Prostate gland (tissue), 2 donors: ENCODE measurements at regions not wholly inside any gene's neighbourhood (a gene's known extent, or its start where the extent isn't known, plus 50 kb on each side); places are given as distances from the start of the nearest gene placed in this dataset.

Experiments used
- POLR2AphosphoS5 ChIP-seq: sonication (generic); formaldehyde crosslinking; IDR thresholded peaks from one replicate; pipeline ENCODE4 v1.6.1; 2017; ENCODE audit warnings: antibody characterized with exemption
- TF ChIP-seq, protein P1 (sequence below), 4 experiments: fragments of 200-600 bp in 2 of 4; fragments of 450-650 bp in 2 of 4; sonication (generic) in 2 of 4; IDR thresholded peaks; 1 replicate in 3 of 4; 2 replicates in 1 of 4; pipeline ENCODE4 v1.5.1; 2016 to 2019; ENCODE audit warnings: antibody characterized with exemption in 4 of 4, mild to moderate bottlenecking in 2 of 4, moderate library complexity in 2 of 4

DNA sequence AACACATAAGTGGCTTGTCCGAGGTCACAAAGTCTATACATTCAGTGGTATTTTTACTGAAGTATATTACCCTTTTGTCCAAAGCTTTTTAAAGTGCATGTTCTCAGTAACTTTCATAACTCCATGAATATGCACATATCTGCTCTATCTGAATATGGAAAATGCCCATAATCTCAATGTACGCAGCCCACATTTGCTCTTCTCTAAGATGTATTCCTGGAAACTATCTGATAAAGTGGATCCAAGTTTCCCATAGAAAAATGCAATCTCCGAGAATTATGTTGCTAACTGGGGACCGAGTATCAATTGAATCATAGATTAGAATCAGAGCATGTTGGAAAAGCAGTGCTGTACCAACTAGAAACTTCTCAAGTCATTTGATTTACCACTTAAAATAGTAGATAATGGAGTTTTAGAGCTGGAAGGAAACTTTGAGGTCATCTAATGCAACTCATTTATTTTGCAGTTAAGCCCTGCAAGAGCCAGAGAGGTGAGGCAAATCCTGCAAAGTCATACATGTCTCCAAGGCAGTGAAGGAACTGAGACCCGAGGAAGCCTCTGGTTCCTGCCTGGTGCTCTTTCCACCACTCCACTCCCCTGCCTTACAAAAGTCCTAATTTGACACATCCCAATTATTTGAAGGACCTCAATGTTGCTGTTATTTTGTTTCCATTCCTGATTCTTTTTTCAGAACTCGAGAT, 69.4 kb downstream of the CYCS start:
- no peak for TF ChIP-seq POLR2AphosphoS5
- TF ChIP-seq, protein P1, sequence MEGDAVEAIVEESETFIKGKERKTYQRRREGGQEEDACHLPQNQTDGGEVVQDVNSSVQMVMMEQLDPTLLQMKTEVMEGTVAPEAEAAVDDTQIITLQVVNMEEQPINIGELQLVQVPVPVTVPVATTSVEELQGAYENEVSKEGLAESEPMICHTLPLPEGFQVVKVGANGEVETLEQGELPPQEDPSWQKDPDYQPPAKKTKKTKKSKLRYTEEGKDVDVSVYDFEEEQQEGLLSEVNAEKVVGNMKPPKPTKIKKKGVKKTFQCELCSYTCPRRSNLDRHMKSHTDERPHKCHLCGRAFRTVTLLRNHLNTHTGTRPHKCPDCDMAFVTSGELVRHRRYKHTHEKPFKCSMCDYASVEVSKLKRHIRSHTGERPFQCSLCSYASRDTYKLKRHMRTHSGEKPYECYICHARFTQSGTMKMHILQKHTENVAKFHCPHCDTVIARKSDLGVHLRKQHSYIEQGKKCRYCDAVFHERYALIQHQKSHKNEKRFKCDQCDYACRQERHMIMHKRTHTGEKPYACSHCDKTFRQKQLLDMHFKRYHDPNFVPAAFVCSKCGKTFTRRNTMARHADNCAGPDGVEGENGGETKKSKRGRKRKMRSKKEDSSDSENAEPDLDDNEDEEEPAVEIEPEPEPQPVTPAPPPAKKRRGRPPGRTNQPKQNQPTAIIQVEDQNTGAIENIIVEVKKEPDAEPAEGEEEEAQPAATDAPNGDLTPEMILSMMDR (IDR thresholded peaks at IDR 0.05): no peak
